Transverse colon (tissue), 4 donors: ENCODE measurements at regions not wholly inside any gene's neighbourhood (a gene's known extent, or its start where the extent isn't known, plus 50 kb on each side); places are given as distances from the start of the nearest gene placed in this dataset.
"Not testable (repeated sequence)": the region's sequence is repeated elsewhere in the genome, so short reads cannot be mapped to it uniquely, and the experiment has no call there.

Experiments used
- DNase-seq: peaks from one replicate; pipeline ENCODE4 v3.0.0-alpha.2; 2019
- H3K27ac ChIP-seq, 4 donors: fragments of 200-600 bp; sonication (generic); 2 replicates each; pipeline ENCODE4 v1.5.1; 2016 to 2018; ENCODE audit warnings: inconsistent platforms in 4 of 4
- H3K27me3 ChIP-seq: fragments of 200-600 bp; sonication (generic); 2 replicates; pipeline ENCODE4 v1.5.1; 2017; ENCODE audit warnings: inconsistent platforms
- H3K36me3 ChIP-seq, 4 donors: fragments of 200-600 bp; sonication (generic); 2 replicates each; pipeline ENCODE4 v1.5.1; 2017 to 2019; ENCODE audit warnings: inconsistent platforms in 4 of 4
- H3K4me1 ChIP-seq, 4 donors: fragments of 200-600 bp; sonication (generic); 2 replicates each; pipeline ENCODE4 v1.5.1; 2017 to 2020; ENCODE audit warnings: inconsistent platforms in 4 of 4
- H3K4me3 ChIP-seq, 4 donors: fragments of 200-600 bp; sonication (generic); 1 replicate in 1 of 4; 2 replicates in 3 of 4; pipeline versions ENCODE4 v1.5.1 to v1.6.1; 2017 to 2019; ENCODE audit warnings: inconsistent platforms in 4 of 4
- H3K9me3 ChIP-seq, 2 donors: fragments of 200-600 bp; sonication (generic); 2 replicates each; pipeline ENCODE4 v1.5.1; 2017 to 2019; ENCODE audit warnings: inconsistent platforms in 2 of 2
- CTCF ChIP-seq, 5 experiments: fragments of 200-600 bp in 3 of 5; fragments of 450-650 bp in 2 of 5; sonication (generic) in 3 of 5; IDR thresholded peaks; 1 replicate in 2 of 5; 2 replicates in 3 of 5; pipeline ENCODE4 v1.5.1; 2016 to 2017; ENCODE audit warnings: antibody characterized with exemption in 5 of 5, inconsistent platforms in 3 of 5, mild to moderate bottlenecking in 2 of 5, moderate library complexity in 1 of 5
- EP300 ChIP-seq: sonication (generic); formaldehyde crosslinking; IDR thresholded peaks from one replicate; pipeline ENCODE4 v1.6.1; 2017; ENCODE audit warnings: antibody characterized with exemption, low read depth
- POLR2A ChIP-seq: fragments of 450-650 bp; IDR thresholded peaks from one replicate; pipeline ENCODE4 v1.6.1; 2016; ENCODE audit warnings: antibody characterized with exemption, mild to moderate bottlenecking, moderate library complexity
- POLR2AphosphoS5 ChIP-seq, 3 donors: sonication (generic); formaldehyde crosslinking; IDR thresholded peaks; one replicate each; pipeline ENCODE4 v1.6.1; 2016; ENCODE audit warnings: antibody characterized with exemption in 3 of 3
- WGBS, 2 donors: methylation state at CpG; one replicate each; pipeline ENCODE4 v1.1.5; 2018; ENCODE audit warnings: low coverage in 1 of 2; 5-methylcytosine and 5-hydroxymethylcytosine counted together
- in situ Hi-C, 4 donors: fragments of 200-750 bp; cut with MboI; loops; one replicate each; pipeline versions ENCODE4 v1.15.0 to v1.15.1; 2017; ENCODE audit warnings: low sequenced_read_pairs in 3 of 4, low pct_ligation_motif_present in 1 of 4, low pct_unique_long_range_greater_than_20kb in 1 of 4
- intact Hi-C: fragments of 100-400 bp; cut with DNase I; formaldehyde crosslinking; loops from one replicate; pipeline ENCODE4 v1.15.1; 2023; ENCODE audit warnings: low total_unique reads

- Histone ChIP-seq H3K4me3 (no peak overlapping the region), H3K9me3 (no peaks in the 10 kb centered on the region), H3K27ac (no peak overlapping the region), H3K27me3 (no peaks in the 10 kb centered on the region), H3K4me1 (no peaks in the 10 kb centered on the region), H3K36me3 (no peaks in the 10 kb centered on the region)
- TF ChIP-seq POLR2AphosphoS5 (IDR thresholded peaks at IDR 0.05) (no peak), EP300 (no peak), POLR2A (no peak), CTCF (IDR thresholded peaks at IDR 0.05) (no peak)
- peak; percentile 1 for DNase-seq
- in situ Hi-C loops (no loop called here), intact Hi-C loops (no loop called here)
- 75% methylated on average over 7 of the region's 7 CpGs; no CpG with 5 or more reads in 1 of the 2 donors for WGBS, 2 donors
These were observed 149.0 kb upstream of the CHST15 start for GRCh38 chr10:124242365-124242764.

- DNase-seq, H3K9me3 ChIP-seq, in situ Hi-C loops, H3K27me3 ChIP-seq, H3K27ac ChIP-seq, intact Hi-C loops, H3K36me3 ChIP-seq, H3K4me3 ChIP-seq, H3K4me1 ChIP-seq: not testable (repeated sequence)
- WGBS, 2 donors = 94 to 96% methylated on average over 4 to 5 of the region's 5 CpGs
These were observed 148.1 kb upstream of the CHST15 start for GRCh38 chr10:124241510-124241909.

- Histone ChIP-seq H3K4me3 (no peak overlapping the region), H3K9me3 (no peaks in the 10 kb centered on the region), H3K36me3 (no peaks in the 10 kb centered on the region), H3K27ac (no peak overlapping the region), H3K27me3 (no peaks in the 10 kb centered on the region), H3K4me1 (no peaks in the 10 kb centered on the region)
- peak; percentile 2 for DNase-seq
- in situ Hi-C loops = no loop called here
- intact Hi-C loops = no loop called here
- TF ChIP-seq CTCF (IDR thresholded peaks at IDR 0.05) (no peak), EP300 (no peak), POLR2AphosphoS5 (IDR thresholded peaks at IDR 0.05) (no peak)
- 79% methylated on average over 17 of the region's 17 CpGs; no CpG with 5 or more reads in 1 of the 2 donors for WGBS, 2 donors
These were observed 147.5 kb upstream of the CHST15 start for GRCh38 chr10:124240839-124241291.

- Histone ChIP-seq H3K4me1 (no peaks in the 10 kb centered on the region), H3K27ac (no peak overlapping the region), H3K9me3 (no peaks in the 10 kb centered on the region), H3K27me3 (no peaks in the 10 kb centered on the region), H3K36me3 (no peaks in the 10 kb centered on the region), H3K4me3 (no peak overlapping the region)
- WGBS, 2 donors = 82% methylated on average over 12 of the region's 13 CpGs; no CpG with 5 or more reads in 1 of the 2 donors
- DNase-seq = peak; percentile 2
- intact Hi-C loops = no loop called here
- TF ChIP-seq POLR2A = no peak
- no peak for TF ChIP-seq EP300
- TF ChIP-seq CTCF (IDR thresholded peaks at IDR 0.05) = no peak
- no peak for TF ChIP-seq POLR2AphosphoS5 (IDR thresholded peaks at IDR 0.05)
- in situ Hi-C loops = no loop called here
These were observed 146.3 kb upstream of the CHST15 start for GRCh38 chr10:124239696-124240095.

GRCh38 chr10:124239134-124239533, 145.7 kb upstream of the CHST15 start:
- peak; percentile 2 for DNase-seq
- TF ChIP-seq POLR2A = no peak

More at GRCh38 chr10:124239134-124239533, 145.7 kb upstream of the CHST15 start:
- in situ Hi-C loops (no loop called here), intact Hi-C loops (no loop called here)
- no peaks in the 10 kb centered on the region for H3K27me3 ChIP-seq
- H3K27ac ChIP-seq = no peak overlapping the region
- H3K4me1 ChIP-seq = no peaks in the 10 kb centered on the region
- WGBS, 2 donors = 44 to 56% methylated on average over 2 of the region's 2 CpGs
- H3K9me3 ChIP-seq = no peaks in the 10 kb centered on the region
- no peak overlapping the region for H3K4me3 ChIP-seq
- no peaks in the 10 kb centered on the region for H3K36me3 ChIP-seq
